ENCODE measurements at regions not wholly inside any gene's neighbourhood (a gene's known extent, or its start where the extent isn't known, plus 50 kb on each side); places are given as distances from the start of the nearest gene placed in this dataset.

- in situ Hi-C loops (cut with HindIII; ENCODE audit: low pct_unique_long_range_greater_than_20kb, low sequenced_read_pairs) (no loop called here), intact Hi-C loops (cut with micrococcal nuclease; ENCODE audit: unreplicated experiment) (no loop called here)
- H3K36me3 ChIP-seq (ENCODE audit: control insufficient read depth, insufficient read depth, low read length): no peaks in the 10 kb centered on the region
- TF ChIP-seq SIN3A (IDR thresholded peaks at IDR 0.05; ENCODE audit: borderline replicate concordance, insufficient read depth, low read depth, low read length) (no peak), REST (IDR thresholded peaks at IDR 0.05; ENCODE audit: insufficient read depth in 1 of 2, low read depth in 2 of 2, low read length in 1 of 2) (no peak), TCF7L2 (IDR thresholded peaks at IDR 0.05; ENCODE audit: low read depth, low read length) (no peak), CTCF (IDR thresholded peaks at IDR 0.05) (no peak), POLR2AphosphoS5 (IDR thresholded peaks at IDR 0.05; ENCODE audit: low read depth, low read length) (no peak)
- CTCF ChIA-PET: no interaction called here
- H3K27ac ChIP-seq (ENCODE audit: low read length): no peak overlapping the region
- POLR2A ChIA-PET: no interaction called here
- no peaks in the 10 kb centered on the region for H3K9me3 ChIP-seq (ENCODE audit: control insufficient read depth, insufficient read depth, low read depth, low read length)
- no peak overlapping the region for H3K4me3 ChIP-seq (ENCODE audit: low read depth in 2 of 2, low read length in 2 of 2)
- H3K27me3 ChIP-seq (ENCODE audit: control insufficient read depth, insufficient read depth, low read length): no peaks in the 10 kb centered on the region
- H3K4me1 ChIP-seq (ENCODE audit: control insufficient read depth, insufficient read depth, low read length): no peaks in the 10 kb centered on the region
- ATAC-seq (no peak), DNase-seq (ENCODE audit: low read depth, low spot score) (no peak)
- BruUV-seq (replicated peaks): no TSS peak
Measured at GRCh38 chr1:244151537-244151936, 100.5 kb downstream of the ZBTB18 start.

- BruUV-seq (replicated peaks): no TSS peak
- Histone ChIP-seq H3K4me3 (ENCODE audit: low read depth in 2 of 2, low read length in 2 of 2) (no peak overlapping the region), H3K36me3 (ENCODE audit: control insufficient read depth, insufficient read depth, low read length) (no peaks in the 10 kb centered on the region), H3K27ac (ENCODE audit: low read length) (no peak overlapping the region), H3K27me3 (ENCODE audit: control insufficient read depth, insufficient read depth, low read length) (no peaks in the 10 kb centered on the region), H3K9me3 (ENCODE audit: control insufficient read depth, insufficient read depth, low read depth, low read length) (no peaks in the 10 kb centered on the region), H3K4me1 (ENCODE audit: control insufficient read depth, insufficient read depth, low read length) (no peaks in the 10 kb centered on the region)
- DNase-seq (ENCODE audit: low read depth, low spot score) (no peak), ATAC-seq (no peak)
- intact Hi-C loops (cut with micrococcal nuclease; ENCODE audit: unreplicated experiment) (no loop called here), in situ Hi-C loops (cut with HindIII; ENCODE audit: low pct_unique_long_range_greater_than_20kb, low sequenced_read_pairs) (no loop called here)
- POLR2A ChIA-PET: no interaction called here
- CTCF ChIA-PET: no interaction called here
- no peak for TF ChIP-seq CTCF (IDR thresholded peaks at IDR 0.05)
- no peak for TF ChIP-seq TCF7L2 (IDR thresholded peaks at IDR 0.05; ENCODE audit: low read depth, low read length)
- TF ChIP-seq REST (IDR thresholded peaks at IDR 0.05; ENCODE audit: insufficient read depth in 1 of 2, low read depth in 2 of 2, low read length in 1 of 2): no peak
- TF ChIP-seq SIN3A (IDR thresholded peaks at IDR 0.05; ENCODE audit: borderline replicate concordance, insufficient read depth, low read depth, low read length): no peak
- TF ChIP-seq POLR2AphosphoS5 (IDR thresholded peaks at IDR 0.05; ENCODE audit: low read depth, low read length): no peak
Measured at GRCh38 chr1:244154508-244154871, 103.4 kb downstream of the ZBTB18 start.

All from Panc1 (cell line).